OCI-LY3 (cell line): ENCODE measurements at regions not wholly inside any gene's neighbourhood (a gene's known extent, or its start where the extent isn't known, plus 50 kb on each side); places are given as distances from the start of the nearest gene placed in this dataset.

Experiments
- H2AFZ ChIP-seq: fragments of 200-600, 300-600 bp; shearing (Covaris generic); 2 replicates; pipeline ENCODE4 v1.6.0; 2014; ENCODE audit warnings: antibody characterized with exemption, low read depth, low read length
- H3K27ac ChIP-seq: fragments of 200-600, 300-600 bp; sonication (generic); 2 replicates; pipeline ENCODE4 v1.5.1; 2014; ENCODE audit warnings: mild to moderate bottlenecking, low read length, moderate library complexity, mixed read lengths
- H3K27me3 ChIP-seq: fragments of 200-600, 300-600 bp; sonication (generic); 2 replicates; pipeline ENCODE4 v1.6.1; 2014; ENCODE audit warnings: low read depth, low read length, mixed read lengths
- H3K36me3 ChIP-seq: fragments of 200-600, 300-600 bp; sonication (generic); replicated peaks from 2 replicates; pipeline ENCODE3; 2014; ENCODE audit warnings: low read depth, low read length, mixed read lengths
- H3K4me1 ChIP-seq: fragments of 300-600, 200-600 bp; sonication (generic); 2 replicates; pipeline ENCODE4 v1.6.1; 2014; ENCODE audit warnings: low read length, mixed read lengths
- H3K4me2 ChIP-seq: fragments of 200-600, 300-600 bp; sonication (generic); 2 replicates; pipeline ENCODE4 v1.6.1; 2014; ENCODE audit warnings: low read length, mixed read lengths
- H3K4me3 ChIP-seq: fragments of 300-600, 200-600 bp; sonication (generic); 2 replicates; pipeline ENCODE4 v1.5.1; 2014; ENCODE audit warnings: antibody characterized with exemption, mild to moderate bottlenecking, low read length, moderate library complexity
- H3K79me2 ChIP-seq: fragments of 300-600, 200-600 bp; shearing (Covaris generic); 2 replicates; pipeline ENCODE4 v1.6.1; 2014; ENCODE audit warnings: mild to moderate bottlenecking, low read length, mixed read lengths
- H3K9ac ChIP-seq: fragments of 300-600, 200-600 bp; shearing (Covaris generic); 2 replicates; pipeline ENCODE4 v1.6.0; 2014; ENCODE audit warnings: mild to moderate bottlenecking, low read length, moderate library complexity
- H3K9me3 ChIP-seq: fragments of 200-600, 300-600 bp; shearing (Covaris generic); 2 replicates; pipeline ENCODE4 v1.6.1; 2014; ENCODE audit warnings: low read length, mixed read lengths; ENCODE audit not compliant: insufficient read depth
- H4K20me1 ChIP-seq: fragments of 200-600, 300-600 bp; sonication (generic); 2 replicates; pipeline ENCODE4 v1.6.1; 2016; ENCODE audit warnings: low read length, mixed read lengths; ENCODE audit not compliant: insufficient read depth
- EZH2phosphoT487 ChIP-seq: fragments of 200-600 bp; shearing (Covaris generic); IDR thresholded peaks from 2 replicates; pipeline ENCODE4 v1.6.1; 2018; ENCODE audit warnings: antibody characterized with exemption, mixed run types, low read depth
- TF ChIP-seq, protein P1 (sequence below): fragments of 200-600, 300-600 bp; sonication (generic); IDR thresholded peaks from 2 replicates; pipeline ENCODE4 v1.5.1; 2014; ENCODE audit warnings: antibody characterized with exemption, low read length, low read depth

DNA sequence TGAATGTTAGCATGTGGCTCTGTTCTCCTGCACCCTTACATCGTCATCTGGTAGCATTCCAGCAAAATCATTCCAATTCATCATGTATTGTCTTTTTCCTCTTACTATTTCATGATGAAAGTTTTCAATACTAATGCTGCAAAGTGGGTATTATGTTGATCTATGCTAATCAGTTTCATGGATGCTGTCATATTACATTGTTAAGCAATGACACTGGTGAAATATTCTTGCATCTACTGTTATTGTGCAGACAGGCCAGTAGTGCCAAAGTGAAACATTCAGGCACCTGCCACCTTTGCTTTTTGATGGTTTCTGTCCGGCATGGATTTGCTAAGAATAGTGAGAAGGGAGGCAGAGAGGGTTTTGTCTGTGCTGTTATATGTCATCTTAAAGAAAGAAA, 76.1 kb upstream of the SMIM21 start:
- H3K9ac ChIP-seq = no peak overlapping the region
- H3K4me1 ChIP-seq = no peaks in the 10 kb centered on the region
- H3K9me3 ChIP-seq = no peaks in the 10 kb centered on the region
- H3K27ac ChIP-seq = no peak overlapping the region
- H4K20me1 ChIP-seq = no peaks in the 10 kb centered on the region
- H2AFZ ChIP-seq = no peak overlapping the region
- H3K4me2 ChIP-seq = no peak overlapping the region
- H3K36me3 ChIP-seq = no peaks in the 10 kb centered on the region
- no peaks in the 10 kb centered on the region for H3K79me2 ChIP-seq
- TF ChIP-seq, protein P1, sequence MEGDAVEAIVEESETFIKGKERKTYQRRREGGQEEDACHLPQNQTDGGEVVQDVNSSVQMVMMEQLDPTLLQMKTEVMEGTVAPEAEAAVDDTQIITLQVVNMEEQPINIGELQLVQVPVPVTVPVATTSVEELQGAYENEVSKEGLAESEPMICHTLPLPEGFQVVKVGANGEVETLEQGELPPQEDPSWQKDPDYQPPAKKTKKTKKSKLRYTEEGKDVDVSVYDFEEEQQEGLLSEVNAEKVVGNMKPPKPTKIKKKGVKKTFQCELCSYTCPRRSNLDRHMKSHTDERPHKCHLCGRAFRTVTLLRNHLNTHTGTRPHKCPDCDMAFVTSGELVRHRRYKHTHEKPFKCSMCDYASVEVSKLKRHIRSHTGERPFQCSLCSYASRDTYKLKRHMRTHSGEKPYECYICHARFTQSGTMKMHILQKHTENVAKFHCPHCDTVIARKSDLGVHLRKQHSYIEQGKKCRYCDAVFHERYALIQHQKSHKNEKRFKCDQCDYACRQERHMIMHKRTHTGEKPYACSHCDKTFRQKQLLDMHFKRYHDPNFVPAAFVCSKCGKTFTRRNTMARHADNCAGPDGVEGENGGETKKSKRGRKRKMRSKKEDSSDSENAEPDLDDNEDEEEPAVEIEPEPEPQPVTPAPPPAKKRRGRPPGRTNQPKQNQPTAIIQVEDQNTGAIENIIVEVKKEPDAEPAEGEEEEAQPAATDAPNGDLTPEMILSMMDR = no peak
- TF ChIP-seq EZH2phosphoT487 = no peak
- H3K4me3 ChIP-seq = no peak overlapping the region
- H3K27me3 ChIP-seq = peaks cover 86% of the 10 kb centered on the region

GRCh38 chr18:75502286-75502685, 74.8 kb upstream of the SMIM21 start:
- no peaks in the 10 kb centered on the region for H3K9me3 ChIP-seq
- H2AFZ ChIP-seq = no peak overlapping the region
- no peaks in the 10 kb centered on the region for H3K36me3 ChIP-seq
- no peak overlapping the region for H3K27ac ChIP-seq
- H4K20me1 ChIP-seq = no peaks in the 10 kb centered on the region
- no peak overlapping the region for H3K4me3 ChIP-seq
- H3K4me2 ChIP-seq = no peak overlapping the region
- no peak overlapping the region for H3K9ac ChIP-seq
- H3K79me2 ChIP-seq = no peaks in the 10 kb centered on the region
- H3K27me3 ChIP-seq = peaks cover 86% of the 10 kb centered on the region
- H3K4me1 ChIP-seq = no peaks in the 10 kb centered on the region
- TF ChIP-seq, protein P1 = no peak
- no peak for TF ChIP-seq EZH2phosphoT487

DNA sequence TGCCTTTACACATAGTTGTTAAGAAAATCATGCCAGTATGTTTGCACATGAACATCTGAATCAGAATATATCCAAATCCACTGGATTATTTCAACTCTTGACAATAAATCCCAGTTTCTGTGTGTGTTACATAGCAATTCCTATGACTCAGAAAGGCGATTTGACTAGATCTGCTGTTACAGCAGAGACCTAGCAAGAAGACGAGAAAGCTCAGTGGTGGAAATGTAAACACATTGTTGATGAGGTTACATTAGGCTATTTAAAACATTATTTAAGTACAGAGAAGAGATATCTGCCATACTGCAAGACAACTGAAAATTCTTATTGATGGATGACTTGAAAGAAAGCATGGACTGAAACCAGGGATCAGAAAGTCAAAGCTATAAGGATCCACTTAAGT, 73.0 kb upstream of the SMIM21 start:
- Histone ChIP-seq H3K9ac (no peak overlapping the region), H3K36me3 (no peaks in the 10 kb centered on the region), H3K27ac (no peak overlapping the region), H3K4me2 (no peak overlapping the region), H3K4me1 (no peaks in the 10 kb centered on the region), H4K20me1 (no peaks in the 10 kb centered on the region), H3K4me3 (no peak overlapping the region), H3K79me2 (no peaks in the 10 kb centered on the region), H3K9me3 (no peaks in the 10 kb centered on the region), H3K27me3 (peaks cover 86% of the 10 kb centered on the region), H2AFZ (no peak overlapping the region)
- TF ChIP-seq EZH2phosphoT487 = no peak
- TF ChIP-seq, protein P1 = no peak

DNA sequence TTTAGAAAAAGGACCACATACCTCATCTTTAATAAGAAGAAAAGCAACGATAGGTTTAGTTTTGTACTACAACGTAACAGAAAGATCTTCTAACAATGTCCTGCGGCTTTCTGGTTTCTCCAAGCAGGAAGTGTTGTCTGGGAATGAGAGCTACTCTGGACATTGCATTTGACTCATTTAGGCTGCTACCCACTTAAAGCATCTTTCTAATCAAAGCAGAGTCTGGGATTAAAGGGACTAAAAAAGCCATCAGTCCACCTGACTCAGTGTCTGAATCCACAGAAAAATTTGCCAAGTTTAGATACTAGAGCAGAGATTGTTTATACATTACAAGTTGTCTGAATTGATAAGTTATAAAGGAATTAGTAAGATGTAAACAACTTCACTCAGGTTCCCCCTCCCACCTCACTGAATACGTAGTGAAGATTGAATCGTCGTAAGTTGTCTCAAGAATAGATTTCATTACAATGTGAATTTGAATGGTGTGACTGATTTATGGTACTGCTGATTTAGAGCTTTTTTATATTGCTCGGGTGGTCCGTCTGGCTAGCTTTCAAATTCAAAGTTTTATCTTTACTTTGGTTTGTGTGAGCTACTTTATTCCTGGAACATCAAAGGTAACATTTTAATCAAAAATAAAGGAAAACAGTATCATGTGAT, 70.2 kb upstream of the SMIM21 start:
- H3K4me1 ChIP-seq = no peaks in the 10 kb centered on the region
- TF ChIP-seq EZH2phosphoT487 = no peak
- TF ChIP-seq, protein P1 = no peak
- H3K27me3 ChIP-seq = peaks cover 76% of the 10 kb centered on the region
- H3K36me3 ChIP-seq = no peaks in the 10 kb centered on the region
- H3K79me2 ChIP-seq = no peaks in the 10 kb centered on the region
- H3K9ac ChIP-seq = no peak overlapping the region
- no peaks in the 10 kb centered on the region for H4K20me1 ChIP-seq
- H2AFZ ChIP-seq = no peak overlapping the region
- no peak overlapping the region for H3K4me3 ChIP-seq
- no peaks in the 10 kb centered on the region for H3K9me3 ChIP-seq
- no peak overlapping the region for H3K27ac ChIP-seq
- no peak overlapping the region for H3K4me2 ChIP-seq
